Breast epithelium (tissue), 3 donors: ENCODE measurements at regions not wholly inside any gene's neighbourhood (a gene's known extent, or its start where the extent isn't known, plus 50 kb on each side); places are given as distances from the start of the nearest gene placed in this dataset.

Source experiments
- POLR2A ChIP-seq: fragments of 450-650 bp; IDR thresholded peaks from one replicate; pipeline ENCODE4 v1.6.1; 2016; ENCODE audit warnings: antibody characterized with exemption, mild to moderate bottlenecking, moderate library complexity
- TF ChIP-seq, protein P1 (sequence below), 3 donors: fragments of 450-650 bp; IDR thresholded peaks; one replicate each; pipeline ENCODE4 v1.5.1; 2016 to 2017; ENCODE audit warnings: antibody characterized with exemption in 3 of 3, mild to moderate bottlenecking in 3 of 3, moderate library complexity in 3 of 3

DNA sequence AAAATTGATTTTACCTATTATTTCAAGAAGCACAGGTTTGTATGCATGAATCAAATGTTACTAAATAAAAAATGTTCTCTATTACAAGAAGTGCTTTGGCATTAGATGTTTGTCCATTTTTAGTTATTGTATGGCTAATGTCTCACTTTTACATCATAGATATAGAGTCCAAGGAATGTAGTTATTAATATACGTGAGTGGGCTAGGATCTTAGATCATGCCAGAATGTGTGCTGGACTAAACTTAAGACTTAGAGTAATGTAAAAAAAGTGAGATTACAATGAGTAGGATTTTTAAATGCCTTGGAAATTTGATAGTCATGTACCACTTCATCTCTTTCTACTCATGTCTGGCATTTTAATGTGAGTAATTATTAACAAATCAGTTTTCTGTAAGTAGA lies 196.6 kb downstream of the ARL4A start:
- no peak for TF ChIP-seq POLR2A
- TF ChIP-seq, protein P1, sequence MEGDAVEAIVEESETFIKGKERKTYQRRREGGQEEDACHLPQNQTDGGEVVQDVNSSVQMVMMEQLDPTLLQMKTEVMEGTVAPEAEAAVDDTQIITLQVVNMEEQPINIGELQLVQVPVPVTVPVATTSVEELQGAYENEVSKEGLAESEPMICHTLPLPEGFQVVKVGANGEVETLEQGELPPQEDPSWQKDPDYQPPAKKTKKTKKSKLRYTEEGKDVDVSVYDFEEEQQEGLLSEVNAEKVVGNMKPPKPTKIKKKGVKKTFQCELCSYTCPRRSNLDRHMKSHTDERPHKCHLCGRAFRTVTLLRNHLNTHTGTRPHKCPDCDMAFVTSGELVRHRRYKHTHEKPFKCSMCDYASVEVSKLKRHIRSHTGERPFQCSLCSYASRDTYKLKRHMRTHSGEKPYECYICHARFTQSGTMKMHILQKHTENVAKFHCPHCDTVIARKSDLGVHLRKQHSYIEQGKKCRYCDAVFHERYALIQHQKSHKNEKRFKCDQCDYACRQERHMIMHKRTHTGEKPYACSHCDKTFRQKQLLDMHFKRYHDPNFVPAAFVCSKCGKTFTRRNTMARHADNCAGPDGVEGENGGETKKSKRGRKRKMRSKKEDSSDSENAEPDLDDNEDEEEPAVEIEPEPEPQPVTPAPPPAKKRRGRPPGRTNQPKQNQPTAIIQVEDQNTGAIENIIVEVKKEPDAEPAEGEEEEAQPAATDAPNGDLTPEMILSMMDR (IDR thresholded peaks at IDR 0.05), result no peak
